AG04449 (cell line): ENCODE measurements at regions not wholly inside any gene's neighbourhood (a gene's known extent, or its start where the extent isn't known, plus 50 kb on each side); places are given as distances from the start of the nearest gene placed in this dataset.

Source experiments
- CTCF ChIA-PET: fragments of 350-600 bp; formaldehyde crosslinking; extraction: SDS; loops from one replicate; lab custom pipeline; 2021; ENCODE audit warnings: antibody characterized with exemption; lab: Yijun Ruan, JAX
- POLR2A ChIA-PET: fragments of 400-600, 350-600 bp; formaldehyde crosslinking; extraction: SDS; loops from one replicate; lab custom pipeline; 2020; ENCODE audit warnings: antibody characterized with exemption, inconsistent platforms; lab: Yijun Ruan, JAX
- DNase-seq: peaks from one replicate; pipeline ENCODE4 v3.0.0-alpha.2; 2010; ENCODE audit warnings: low read depth, low spot score
- H3K4me3 ChIP-seq: 2 replicates; pipeline ENCODE4 v1.5.1; 2011; ENCODE audit warnings: low read depth, mild to moderate bottlenecking, control low read depth, low read length
- CTCF ChIP-seq: IDR thresholded peaks from one replicate; pipeline ENCODE4 v1.5.1; 2011; ENCODE audit warnings: mild to moderate bottlenecking, moderate library complexity, low read length, control low read depth, inconsistent platforms; ENCODE audit not compliant: insufficient read depth; ENCODE audit errors: missing control alignments

GRCh38 chr5:32842813-32843530, 131.9 kb downstream of the NPR3 start:
- TF ChIP-seq CTCF, result no peak
- H3K4me3 ChIP-seq, result no peak overlapping the region
- DNase-seq, result no peak
- POLR2A ChIA-PET, result no interaction called here
- CTCF ChIA-PET, result interaction anchor here (1.4 to 1.7 kb wide), 2 partner anchors 9 to 10 kb away, joined by 4 to 5 read pairs; no protein-coding TSS in a partner anchor

GRCh38 chr5:32843531-32843895, 132.4 kb downstream of the NPR3 start:
- no peak overlapping the region for H3K4me3 ChIP-seq
- TF ChIP-seq CTCF, result no peak
- ChIA-PET POLR2A (no interaction called here), CTCF (interaction anchor here (1.7 kb wide), 1 partner anchor 9 kb away, joined by 4 read pairs; no protein-coding TSS in a partner anchor)
- no peak for DNase-seq

GRCh38 chr5:32845171-32845570, 134.1 kb downstream of the NPR3 start:
- H3K4me3 ChIP-seq, result no peak overlapping the region
- CTCF ChIA-PET, result interaction anchor here (1.1 kb wide), 1 partner anchor 132 kb away, joined by 3 read pairs; no protein-coding TSS in a partner anchor
- no peak for DNase-seq
- TF ChIP-seq CTCF, result no peak
- POLR2A ChIA-PET, result interaction anchor here (0.6 kb wide), 1 partner anchor 35 kb away, joined by 4 read pairs; no protein-coding TSS in a partner anchor

GRCh38 chr5:32848120-32848519, 137.0 kb downstream of the NPR3 start:
- ChIA-PET CTCF (no interaction called here), POLR2A (no interaction called here)
- TF ChIP-seq CTCF, result no peak
- DNase-seq, result no peak
- no peak overlapping the region for H3K4me3 ChIP-seq

- POLR2A ChIA-PET, result no interaction called here
- CTCF ChIA-PET, result interaction anchor here (1.4 kb wide), 1 partner anchor 11 kb away, joined by 3 read pairs; no protein-coding TSS in a partner anchor
- no peak overlapping the region for H3K4me3 ChIP-seq
- no peak for DNase-seq
- TF ChIP-seq CTCF, result no peak
These were observed 137.6 kb downstream of the NPR3 start for GRCh38 chr5:32848681-32849080.

GRCh38 chr5:32850817-32851496, 139.8 kb downstream of the NPR3 start:
- H3K4me3 ChIP-seq, result no peak overlapping the region
- CTCF ChIA-PET, result interaction anchor here (0.6 to 3.8 kb wide), 6 partner anchors 9 to 144 kb away, joined by 3 to 17 read pairs (median 4); no protein-coding TSS in a partner anchor
- POLR2A ChIA-PET, result interaction anchor here (1.1 kb wide), 1 partner anchor 40 kb away, joined by 5 read pairs; no protein-coding TSS in a partner anchor
- no peak for TF ChIP-seq CTCF
- DNase-seq, result no peak
